Thymus (tissue), 11 donors: ENCODE measurements at regions not wholly inside any gene's neighbourhood (a gene's known extent, or its start where the extent isn't known, plus 50 kb on each side); places are given as distances from the start of the nearest gene placed in this dataset.

Source experiments
- DNase-seq, 9 donors: peaks; one replicate each; pipeline ENCODE4 v3.0.0-alpha.2; 2013; ENCODE audit warnings: low spot score in 9 of 9, low read depth in 6 of 9, missing footprints in 1 of 9
- H3K27ac ChIP-seq, 2 donors: one replicate each; pipeline ENCODE4 v1.5.1; 2013; ENCODE audit warnings: control low read depth in 1 of 2, low read depth in 1 of 2, low read length in 1 of 2, mild to moderate bottlenecking in 1 of 2, moderate library complexity in 1 of 2
- H3K27me3 ChIP-seq, 2 donors: one replicate each; pipeline ENCODE4 v1.5.1; 2013; ENCODE audit warnings: low read length in 1 of 2; ENCODE audit not compliant: control insufficient read depth in 2 of 2, insufficient read depth in 1 of 2
- H3K36me3 ChIP-seq, 2 donors: one replicate each; pipeline ENCODE4 v1.5.1; 2013; ENCODE audit warnings: low read length in 1 of 2, mild to moderate bottlenecking in 1 of 2, moderate library complexity in 1 of 2; ENCODE audit not compliant: control insufficient read depth in 2 of 2, insufficient read depth in 2 of 2
- H3K4me1 ChIP-seq, 2 donors: one replicate each; pipeline ENCODE4 v1.5.1; 2013; ENCODE audit warnings: low read length in 2 of 2; ENCODE audit not compliant: control insufficient read depth in 2 of 2, insufficient read depth in 2 of 2
- H3K4me3 ChIP-seq, 2 donors: one replicate each; pipeline ENCODE4 v1.5.1; 2013; ENCODE audit warnings: low read length in 2 of 2, control low read depth in 1 of 2, mild to moderate bottlenecking in 1 of 2
- H3K9me3 ChIP-seq, 2 donors: one replicate each; pipeline ENCODE4 v1.5.1; 2013; ENCODE audit warnings: low read length in 1 of 2, mild to moderate bottlenecking in 1 of 2; ENCODE audit not compliant: control insufficient read depth in 2 of 2, insufficient read depth in 1 of 2
- WGBS: extraction: QIAGEN DNeasy Blood & Tissue Kit; methylation state at CpG from one replicate; pipeline ENCODE4 v1.1.7; 2013; 5-methylcytosine and 5-hydroxymethylcytosine counted together
- donor health status: healthy.

GRCh38 chr15:68528626-68529290, 50.0 kb upstream of the CORO2B start:
- no peaks in the 10 kb centered on the region for H3K36me3 ChIP-seq
- peak in 1 of 9 donors; percentile 28 for DNase-seq
- H3K9me3 ChIP-seq: no peaks in the 10 kb centered on the region
- H3K4me1 ChIP-seq: no peaks in the 10 kb centered on the region
- no peak overlapping the region for H3K4me3 ChIP-seq
- 9% methylated on average over 6 of the region's 6 CpGs for WGBS
- H3K27me3 ChIP-seq: no peaks in the 10 kb centered on the region
- H3K27ac ChIP-seq: no peak overlapping the region
